CD14-positive monocyte (primary cell): ENCODE measurements at regions not wholly inside any gene's neighbourhood (a gene's known extent, or its start where the extent isn't known, plus 50 kb on each side); places are given as distances from the start of the nearest gene placed in this dataset.

Experiments used
- DNase-seq, 3 donors: peaks; one replicate each; pipeline ENCODE4 v3.0.0-alpha.2; 2011 to 2022
- H2AFZ ChIP-seq: 2 replicates; pipeline ENCODE4 v1.6.0; 2012; ENCODE audit warnings: mild to moderate bottlenecking, low read depth, low read length, inconsistent platforms; ENCODE audit not compliant: insufficient read depth, poor library complexity, severe bottlenecking
- H3K27ac ChIP-seq, 2 donors: 1 replicate in 1 of 2; 2 replicates in 1 of 2; pipeline ENCODE4 v1.5.1; 2012 to 2013; ENCODE audit warnings: low read length in 2 of 2, control low read depth in 1 of 2, inconsistent platforms in 1 of 2, low read depth in 1 of 2, mild to moderate bottlenecking in 1 of 2
- H3K27me3 ChIP-seq, 2 donors: one replicate each; pipeline versions ENCODE4 v1.6.0 to v1.6.1; 2011 to 2013; ENCODE audit warnings: low read length in 2 of 2; ENCODE audit not compliant: control insufficient read depth in 2 of 2, insufficient read depth in 2 of 2
- H3K36me3 ChIP-seq, 2 donors: replicated peaks in 1 of 2; 1 replicate in 1 of 2; 2 replicates in 1 of 2; pipeline versions ENCODE4 v1.5.1 to v1.6.1; 2012 to 2013; ENCODE audit warnings: low read length in 2 of 2, control low read depth in 1 of 2, inconsistent platforms in 1 of 2, mild to moderate bottlenecking in 1 of 2; ENCODE audit not compliant: insufficient read depth in 2 of 2, control insufficient read depth in 1 of 2
- H3K4me1 ChIP-seq, 2 donors: 1 replicate in 1 of 2; 2 replicates in 1 of 2; pipeline versions ENCODE4 v1.5.1 to v1.6.1; 2012 to 2013; ENCODE audit warnings: low read length in 2 of 2, control low read depth in 1 of 2, inconsistent platforms in 1 of 2, mild to moderate bottlenecking in 1 of 2, moderate library complexity in 1 of 2; ENCODE audit not compliant: insufficient read depth in 2 of 2, control insufficient read depth in 1 of 2
- H3K4me2 ChIP-seq: replicated peaks from 2 replicates; pipeline ENCODE3; 2012; ENCODE audit warnings: low read length, moderate library complexity, mild to moderate bottlenecking; ENCODE audit not compliant: poor library complexity, severe bottlenecking; ENCODE audit errors: extremely low read depth
- H3K4me3 ChIP-seq, 3 experiments: fragments of 200-600 bp in 1 of 3; sonication (generic) in 1 of 3; replicated peaks in 1 of 3; 1 replicate in 2 of 3; 2 replicates in 1 of 3; pipeline ENCODE4 v1.5.1; 2011 to 2013; ENCODE audit warnings: low read length in 3 of 3, mild to moderate bottlenecking in 3 of 3, control low read depth in 2 of 3, low read depth in 2 of 3, inconsistent platforms in 1 of 3, moderate library complexity in 1 of 3
- H3K79me2 ChIP-seq: 2 replicates; pipeline ENCODE4 v1.6.0; 2012; ENCODE audit warnings: mild to moderate bottlenecking, control low read depth, inconsistent platforms, low read length, moderate library complexity; ENCODE audit not compliant: insufficient read depth
- H3K9ac ChIP-seq: 2 replicates; pipeline ENCODE4 v1.6.0; 2017; ENCODE audit warnings: low read length, mild to moderate bottlenecking; ENCODE audit not compliant: insufficient read depth, poor library complexity, severe bottlenecking
- H3K9me3 ChIP-seq, 2 donors: replicated peaks in 1 of 2; 1 replicate in 1 of 2; 2 replicates in 1 of 2; pipeline versions ENCODE4 v1.5.1 to v1.6.1; 2012 to 2013; ENCODE audit warnings: low read length in 2 of 2, control low read depth in 1 of 2; ENCODE audit not compliant: control insufficient read depth in 1 of 2, insufficient read depth in 1 of 2
- H4K20me1 ChIP-seq: 2 replicates; pipeline ENCODE4 v1.6.0; 2012; ENCODE audit warnings: mild to moderate bottlenecking, low read length, control low read depth, moderate library complexity; ENCODE audit not compliant: insufficient read depth
- H3K27ac Mint-ChIP-seq, 7 donors: one replicate each; pipeline ENCODE4 v1.8.0; 2020; ENCODE audit warnings: mild to moderate bottlenecking in 7 of 7, mixed read lengths in 7 of 7, moderate library complexity in 6 of 7, inconsistent platforms in 2 of 7
- H3K27me3 Mint-ChIP-seq, 3 donors: one replicate each; pipeline ENCODE4 v1.8.0; 2021 to 2022; ENCODE audit warnings: low read depth in 3 of 3, mild to moderate bottlenecking in 3 of 3, mixed read lengths in 3 of 3, moderate library complexity in 3 of 3, inconsistent platforms in 1 of 3
- H3K36me3 Mint-ChIP-seq, 2 donors: one replicate each; pipeline ENCODE4 v1.8.0; 2020; ENCODE audit warnings: mixed read lengths in 2 of 2, inconsistent platforms in 1 of 2, mild to moderate bottlenecking in 1 of 2
- H3K4me1 Mint-ChIP-seq: one replicate; pipeline ENCODE4 v1.8.0; 2020; ENCODE audit warnings: mild to moderate bottlenecking, mixed read lengths
- H3K4me3 Mint-ChIP-seq, 2 donors: one replicate each; pipeline ENCODE4 v1.8.0; 2020; ENCODE audit warnings: mild to moderate bottlenecking in 2 of 2, mixed read lengths in 2 of 2, moderate library complexity in 1 of 2
- H3K9me3 Mint-ChIP-seq, 7 donors: one replicate each; pipeline ENCODE4 v1.8.0; 2020 to 2022; ENCODE audit warnings: mixed read lengths in 7 of 7, mild to moderate bottlenecking in 6 of 7, moderate library complexity in 6 of 7, inconsistent platforms in 2 of 7
- WGBS: methylation state at CpG from one replicate; pipeline ENCODE4 v1.1.5; 2013; ENCODE audit warnings: missing lambda C conversion rate; ENCODE audit not compliant: insufficient coverage; 5-methylcytosine and 5-hydroxymethylcytosine counted together
- intact Hi-C, 2 donors: fragments of 100-400 bp; cut with micrococcal nuclease; formaldehyde crosslinking; loops; one replicate each; pipeline versions ENCODE4 v1.15.0 to v1.15.1; 2023
- TF ChIP-seq, protein P1 (sequence below): fragments of 200-600 bp; IDR thresholded peaks from one replicate; pipeline ENCODE4 v1.8.0; 2022; ENCODE audit warnings: antibody characterized with exemption, mild to moderate bottlenecking

DNA sequence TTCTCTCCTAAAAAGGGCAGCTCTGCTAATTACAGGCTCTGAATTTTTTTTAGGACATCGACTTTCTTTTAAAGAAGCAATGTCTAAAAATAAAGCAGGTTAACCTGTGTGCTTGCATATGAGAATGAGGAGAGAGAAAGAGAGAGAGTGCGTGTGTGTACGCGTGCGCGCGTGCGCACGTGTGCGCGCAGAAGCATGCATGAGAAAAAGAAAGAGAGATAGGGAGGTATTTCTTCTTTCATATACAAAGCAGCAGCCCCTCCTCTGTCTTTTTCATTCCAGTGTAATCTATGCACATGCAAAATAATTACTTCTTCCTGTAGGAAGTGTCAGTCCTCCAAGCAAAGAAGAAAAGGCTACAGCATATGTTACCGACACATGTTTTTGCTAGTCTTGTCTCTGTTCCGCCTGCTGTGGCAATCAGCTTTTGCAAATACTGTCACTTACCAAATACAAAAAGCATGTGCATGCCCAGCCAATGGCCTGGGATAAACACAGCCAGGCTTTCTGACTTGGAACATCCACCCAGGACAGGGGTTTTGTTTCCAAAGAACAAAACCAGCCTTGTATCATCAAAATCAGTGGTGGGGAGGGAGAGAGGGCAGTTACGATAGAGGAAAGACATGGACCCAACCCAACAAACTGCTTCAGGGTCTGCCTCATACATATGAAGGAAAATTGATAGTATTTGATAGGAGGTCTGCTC, 252.3 kb upstream of the SLC24A2 start:
- Histone ChIP-seq H3K4me1 (no peaks in the 10 kb centered on the region), H2AFZ (no peak overlapping the region), H4K20me1 (no peaks in the 10 kb centered on the region), H3K4me3 (no peak overlapping the region), H3K9ac (no peak overlapping the region), H3K27ac (no peak overlapping the region), H3K27me3 (no peaks in the 10 kb centered on the region), H3K9me3 (no peaks in the 10 kb centered on the region), H3K36me3 (no peaks in the 10 kb centered on the region), H3K4me2 (no peak overlapping the region), H3K79me2 (no peaks in the 10 kb centered on the region)
- TF ChIP-seq, protein P1, sequence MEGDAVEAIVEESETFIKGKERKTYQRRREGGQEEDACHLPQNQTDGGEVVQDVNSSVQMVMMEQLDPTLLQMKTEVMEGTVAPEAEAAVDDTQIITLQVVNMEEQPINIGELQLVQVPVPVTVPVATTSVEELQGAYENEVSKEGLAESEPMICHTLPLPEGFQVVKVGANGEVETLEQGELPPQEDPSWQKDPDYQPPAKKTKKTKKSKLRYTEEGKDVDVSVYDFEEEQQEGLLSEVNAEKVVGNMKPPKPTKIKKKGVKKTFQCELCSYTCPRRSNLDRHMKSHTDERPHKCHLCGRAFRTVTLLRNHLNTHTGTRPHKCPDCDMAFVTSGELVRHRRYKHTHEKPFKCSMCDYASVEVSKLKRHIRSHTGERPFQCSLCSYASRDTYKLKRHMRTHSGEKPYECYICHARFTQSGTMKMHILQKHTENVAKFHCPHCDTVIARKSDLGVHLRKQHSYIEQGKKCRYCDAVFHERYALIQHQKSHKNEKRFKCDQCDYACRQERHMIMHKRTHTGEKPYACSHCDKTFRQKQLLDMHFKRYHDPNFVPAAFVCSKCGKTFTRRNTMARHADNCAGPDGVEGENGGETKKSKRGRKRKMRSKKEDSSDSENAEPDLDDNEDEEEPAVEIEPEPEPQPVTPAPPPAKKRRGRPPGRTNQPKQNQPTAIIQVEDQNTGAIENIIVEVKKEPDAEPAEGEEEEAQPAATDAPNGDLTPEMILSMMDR, result no peak
- peaks cover 0 to 4% (median 0%) of the 10 kb centered on the region in 7 donors for H3K9me3 Mint-ChIP-seq
- DNase-seq, result no peak
- no peak overlapping the region for H3K27ac Mint-ChIP-seq
- H3K36me3 Mint-ChIP-seq, result no peaks in the 10 kb centered on the region
- no peaks in the 10 kb centered on the region for H3K4me1 Mint-ChIP-seq
- H3K27me3 Mint-ChIP-seq, result peaks cover 1 to 7% (median 4%) of the 10 kb centered on the region in 3 donors
- no peak overlapping the region for H3K4me3 Mint-ChIP-seq
- intact Hi-C loops, result no loop called here
- WGBS, result 98% methylated on average over 3 of the region's 14 CpGs

DNA sequence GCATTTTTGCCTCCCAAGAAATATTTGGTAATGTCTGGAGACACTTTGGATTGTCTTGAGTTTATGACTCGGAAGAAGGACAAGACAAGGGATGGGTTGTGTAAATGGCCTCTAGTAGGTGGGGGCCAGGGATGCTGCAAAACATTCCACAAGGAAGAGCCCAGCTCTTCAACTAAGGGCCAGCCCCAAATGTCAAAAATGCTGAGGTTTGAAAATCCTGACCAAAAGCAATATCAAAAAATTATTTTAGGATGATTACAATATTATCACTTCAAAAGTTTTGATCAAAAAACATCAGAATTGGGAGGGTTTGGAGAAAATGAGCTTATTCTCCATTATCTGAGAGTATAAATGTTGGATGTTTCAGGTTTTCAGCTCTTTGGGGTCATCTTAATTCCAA, 248.9 kb upstream of the SLC24A2 start:
- no peak for DNase-seq
- TF ChIP-seq, protein P1, result no peak
- Histone ChIP-seq H3K79me2 (no peaks in the 10 kb centered on the region), H3K4me3 (no peak overlapping the region), H3K36me3 (no peaks in the 10 kb centered on the region), H3K9me3 (no peaks in the 10 kb centered on the region), H3K4me1 (no peaks in the 10 kb centered on the region), H3K27ac (no peak overlapping the region), H4K20me1 (no peaks in the 10 kb centered on the region), H3K4me2 (no peak overlapping the region), H3K9ac (no peak overlapping the region), H3K27me3 (no peaks in the 10 kb centered on the region), H2AFZ (no peak overlapping the region)
- 90% methylated on average over 1 of the region's 1 CpG for WGBS
- Mint-ChIP-seq H3K27ac (no peak overlapping the region), H3K4me3 (no peak overlapping the region), H3K36me3 (no peaks in the 10 kb centered on the region), H3K9me3 (peaks cover 0 to 4% (median 0%) of the 10 kb centered on the region in 7 donors), H3K27me3 (peaks cover 1 to 6% (median 4%) of the 10 kb centered on the region in 3 donors), H3K4me1 (no peaks in the 10 kb centered on the region)
- intact Hi-C loops, result no loop called here
